ENCODE measurements at regions not wholly inside any gene's neighbourhood (a gene's known extent, or its start where the extent isn't known, plus 50 kb on each side); places are given as distances from the start of the nearest gene placed in this dataset.

- Histone ChIP-seq H3K36me3 (ENCODE audit: insufficient read depth) (no peaks in the 10 kb centered on the region), H3K79me2 (ENCODE audit: insufficient read depth, low read depth) (no peaks in the 10 kb centered on the region), H3K4me2 (no peak overlapping the region), H3K27ac (no peak overlapping the region), H3K4me3 (IDR thresholded peaks at IDR 0.05; ENCODE audit: insufficient read depth, low read depth, low read length) (no peak overlapping the region), H3K27me3 (ENCODE audit: insufficient read depth, low read depth) (no peaks in the 10 kb centered on the region), H4K20me1 (ENCODE audit: insufficient read depth) (no peaks in the 10 kb centered on the region), H2AFZ (ENCODE audit: low read depth) (no peak overlapping the region), H3K4me1 (ENCODE audit: low read depth, poor library complexity, severe bottlenecking) (no peaks in the 10 kb centered on the region), H3K9ac (no peak overlapping the region)
- TF ChIP-seq CTCF (conservative IDR thresholded peaks at IDR 0.05; ENCODE audit: low read depth, low read length) = no peak
These were observed 242.8 kb downstream of the TGFB2 start for GRCh38 chr1:218587900-218588299.

GRCh38 chr1:218588540-218589172, 243.5 kb downstream of the TGFB2 start:
- H3K9ac ChIP-seq = no peak overlapping the region
- H3K4me2 ChIP-seq = no peak overlapping the region
- no peaks in the 10 kb centered on the region for H3K36me3 ChIP-seq (ENCODE audit: insufficient read depth)
- no peaks in the 10 kb centered on the region for H3K27me3 ChIP-seq (ENCODE audit: insufficient read depth, low read depth)
- H4K20me1 ChIP-seq (ENCODE audit: insufficient read depth) = no peaks in the 10 kb centered on the region
- no peaks in the 10 kb centered on the region for H3K79me2 ChIP-seq (ENCODE audit: insufficient read depth, low read depth)
- H3K4me3 ChIP-seq (IDR thresholded peaks at IDR 0.05; ENCODE audit: insufficient read depth, low read depth, low read length) = no peak overlapping the region
- no peaks in the 10 kb centered on the region for H3K4me1 ChIP-seq (ENCODE audit: low read depth, poor library complexity, severe bottlenecking)
- no peak overlapping the region for H3K27ac ChIP-seq
- no peak overlapping the region for H2AFZ ChIP-seq (ENCODE audit: low read depth)
- TF ChIP-seq CTCF (conservative IDR thresholded peaks at IDR 0.05; ENCODE audit: low read depth, low read length) = no peak

GRCh38 chr1:218589487-218589886, 244.4 kb downstream of the TGFB2 start:
- Histone ChIP-seq H3K9ac (no peak overlapping the region), H3K4me2 (no peak overlapping the region), H2AFZ (ENCODE audit: low read depth) (no peak overlapping the region), H3K27ac (no peak overlapping the region), H4K20me1 (ENCODE audit: insufficient read depth) (no peaks in the 10 kb centered on the region), H3K4me3 (IDR thresholded peaks at IDR 0.05; ENCODE audit: insufficient read depth, low read depth, low read length) (no peak overlapping the region), H3K27me3 (ENCODE audit: insufficient read depth, low read depth) (no peaks in the 10 kb centered on the region), H3K79me2 (ENCODE audit: insufficient read depth, low read depth) (no peaks in the 10 kb centered on the region), H3K36me3 (ENCODE audit: insufficient read depth) (no peaks in the 10 kb centered on the region), H3K4me1 (ENCODE audit: low read depth, poor library complexity, severe bottlenecking) (no peaks in the 10 kb centered on the region)
- no peak for TF ChIP-seq CTCF (conservative IDR thresholded peaks at IDR 0.05; ENCODE audit: low read depth, low read length)

GRCh38 chr1:218591966-218592365, 246.8 kb downstream of the TGFB2 start:
- TF ChIP-seq CTCF (conservative IDR thresholded peaks at IDR 0.05; ENCODE audit: low read depth, low read length) = no peak
- Histone ChIP-seq H3K36me3 (ENCODE audit: insufficient read depth) (no peaks in the 10 kb centered on the region), H3K4me3 (IDR thresholded peaks at IDR 0.05; ENCODE audit: insufficient read depth, low read depth, low read length) (no peak overlapping the region), H3K4me2 (no peak overlapping the region), H3K9ac (no peak overlapping the region), H3K79me2 (ENCODE audit: insufficient read depth, low read depth) (no peaks in the 10 kb centered on the region), H4K20me1 (ENCODE audit: insufficient read depth) (no peaks in the 10 kb centered on the region), H2AFZ (ENCODE audit: low read depth) (no peak overlapping the region), H3K4me1 (ENCODE audit: low read depth, poor library complexity, severe bottlenecking) (no peaks in the 10 kb centered on the region), H3K27me3 (ENCODE audit: insufficient read depth, low read depth) (no peaks in the 10 kb centered on the region), H3K27ac (no peak overlapping the region)

Data from KMS-11 (cell line).